ENCODE measurements at regions not wholly inside any gene's neighbourhood (a gene's known extent, or its start where the extent isn't known, plus 50 kb on each side); places are given as distances from the start of the nearest gene placed in this dataset.

GRCh38 chr18:8958660-8959059 is 143.8 kb upstream of the NDUFV2 start:
- no peak for TF ChIP-seq SUZ12 (IDR thresholded peaks at IDR 0.05)
- TF ChIP-seq CTBP1 (IDR thresholded peaks at IDR 0.05; ENCODE audit: borderline replicate concordance): no peak
- no peak for TF ChIP-seq ZNF384 (IDR thresholded peaks at IDR 0.05)
- no peak for TF ChIP-seq SP1 (IDR thresholded peaks at IDR 0.05)
- TF ChIP-seq BHLHE40 (IDR thresholded peaks at IDR 0.05; ENCODE audit: borderline replicate concordance): no peak
- no peak for TF ChIP-seq NFRKB (IDR thresholded peaks at IDR 0.05)
- no peak for TF ChIP-seq FOXM1 (IDR thresholded peaks at IDR 0.05; ENCODE audit: borderline replicate concordance)
- TF ChIP-seq HDGF (IDR thresholded peaks at IDR 0.05; ENCODE audit: borderline replicate concordance): no peak
- TF ChIP-seq ARNT (IDR thresholded peaks at IDR 0.05): no peak
- no peak for TF ChIP-seq FOXA1 (IDR thresholded peaks at IDR 0.05)
- no peak for TF ChIP-seq TARDBP (IDR thresholded peaks at IDR 0.05)
- TF ChIP-seq LEF1 (IDR thresholded peaks at IDR 0.05; ENCODE audit: borderline replicate concordance): no peak
- no peak for TF ChIP-seq ELF4 (IDR thresholded peaks at IDR 0.05)
- TF ChIP-seq FOXK2 (IDR thresholded peaks at IDR 0.05): no peak
- TF ChIP-seq, protein P1, sequence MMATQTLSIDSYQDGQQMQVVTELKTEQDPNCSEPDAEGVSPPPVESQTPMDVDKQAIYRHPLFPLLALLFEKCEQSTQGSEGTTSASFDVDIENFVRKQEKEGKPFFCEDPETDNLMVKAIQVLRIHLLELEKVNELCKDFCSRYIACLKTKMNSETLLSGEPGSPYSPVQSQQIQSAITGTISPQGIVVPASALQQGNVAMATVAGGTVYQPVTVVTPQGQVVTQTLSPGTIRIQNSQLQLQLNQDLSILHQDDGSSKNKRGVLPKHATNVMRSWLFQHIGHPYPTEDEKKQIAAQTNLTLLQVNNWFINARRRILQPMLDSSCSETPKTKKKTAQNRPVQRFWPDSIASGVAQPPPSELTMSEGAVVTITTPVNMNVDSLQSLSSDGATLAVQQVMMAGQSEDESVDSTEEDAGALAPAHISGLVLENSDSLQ (IDR thresholded peaks at IDR 0.05): no peak
- CTCF ChIA-PET: no interaction called here
- no peak for DNase-seq (ENCODE audit: extremely low spot score)
- POLR2A ChIA-PET: no interaction called here

GRCh38 chr18:8959551-8960135 is 142.9 kb upstream of the NDUFV2 start:
- POLR2A ChIA-PET: no interaction called here
- TF ChIP-seq HDGF (IDR thresholded peaks at IDR 0.05; ENCODE audit: borderline replicate concordance) (no peak), ZNF384 (IDR thresholded peaks at IDR 0.05) (no peak), L3MBTL2 (conservative IDR thresholded peaks at IDR 0.05) (no peak), FOXA1 (IDR thresholded peaks at IDR 0.05) (no peak), FOXK2 (IDR thresholded peaks at IDR 0.05) (no peak), LEF1 (IDR thresholded peaks at IDR 0.05; ENCODE audit: borderline replicate concordance) (no peak), FOXM1 (IDR thresholded peaks at IDR 0.05; ENCODE audit: borderline replicate concordance) (no peak)
- DNase-seq (ENCODE audit: extremely low spot score): no peak
- CTCF ChIA-PET: no interaction called here

DNA sequence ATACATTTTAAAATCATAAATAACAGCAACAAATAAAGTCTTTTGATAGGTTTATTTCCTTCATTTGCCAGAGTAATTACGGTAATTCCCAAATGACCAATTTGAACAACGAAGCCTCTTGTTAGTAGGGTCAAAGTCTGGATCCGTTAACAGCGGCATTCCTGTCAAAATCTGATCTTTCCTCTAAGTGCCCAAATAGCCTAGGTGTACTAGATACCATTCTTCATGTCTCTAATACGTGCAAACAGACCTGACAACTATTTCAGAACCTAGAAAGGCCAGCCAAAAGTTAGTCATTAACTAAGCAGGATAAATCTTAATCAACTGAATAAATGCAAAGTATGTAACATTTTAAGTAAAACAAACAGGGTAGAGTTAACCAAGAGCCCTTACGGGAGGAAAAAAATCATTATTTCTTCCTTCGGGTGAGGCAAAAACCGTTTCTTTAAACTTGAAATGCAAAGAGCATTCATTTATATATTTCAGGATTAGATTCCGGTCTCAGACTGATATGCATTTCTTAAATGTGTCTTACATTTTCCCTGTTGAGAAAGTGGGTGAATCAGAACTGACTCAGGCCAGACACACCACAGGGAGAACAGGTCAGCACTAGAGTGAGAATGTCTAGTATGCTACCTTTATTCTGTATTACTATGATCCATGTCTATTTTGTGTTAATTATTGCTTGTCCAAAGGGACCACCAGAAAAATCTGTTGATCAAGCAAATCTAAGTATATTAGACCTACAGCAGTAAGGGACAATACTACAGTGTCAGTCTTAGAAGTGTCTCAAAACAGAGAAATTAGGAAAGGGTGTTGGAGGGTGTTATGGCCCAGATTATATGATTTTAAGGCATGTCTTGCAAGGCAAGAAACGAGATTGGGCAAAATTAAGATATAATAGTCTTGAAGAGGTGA is 141.5 kb upstream of the NDUFV2 start:
- CTCF ChIA-PET: no interaction called here
- TF ChIP-seq SP1 (IDR thresholded peaks at IDR 0.05): no peak
- TF ChIP-seq SUZ12 (IDR thresholded peaks at IDR 0.05): no peak
- no peak for TF ChIP-seq FOXA1 (IDR thresholded peaks at IDR 0.05)
- TF ChIP-seq BHLHE40 (IDR thresholded peaks at IDR 0.05; ENCODE audit: borderline replicate concordance): no peak
- no peak for TF ChIP-seq ELF4 (IDR thresholded peaks at IDR 0.05)
- POLR2A ChIA-PET: no interaction called here
- DNase-seq (ENCODE audit: extremely low spot score): no peak

GRCh38 chr18:8962192-8962779 is 140.2 kb upstream of the NDUFV2 start:
- TF ChIP-seq, protein P1 (IDR thresholded peaks at IDR 0.05): no peak
- no peak for TF ChIP-seq BHLHE40 (IDR thresholded peaks at IDR 0.05; ENCODE audit: borderline replicate concordance)
- TF ChIP-seq NFRKB (IDR thresholded peaks at IDR 0.05): no peak
- no peak for TF ChIP-seq SP1 (IDR thresholded peaks at IDR 0.05)
- TF ChIP-seq SUZ12 (IDR thresholded peaks at IDR 0.05): no peak
- no peak for TF ChIP-seq FOXK2 (IDR thresholded peaks at IDR 0.05)
- no peak for TF ChIP-seq TARDBP (IDR thresholded peaks at IDR 0.05)
- TF ChIP-seq HDGF (IDR thresholded peaks at IDR 0.05; ENCODE audit: borderline replicate concordance): no peak
- TF ChIP-seq FOXA1 (IDR thresholded peaks at IDR 0.05): no peak
- no peak for TF ChIP-seq ZNF384 (IDR thresholded peaks at IDR 0.05)
- TF ChIP-seq FOXM1 (IDR thresholded peaks at IDR 0.05; ENCODE audit: borderline replicate concordance): no peak
- no peak for TF ChIP-seq L3MBTL2 (conservative IDR thresholded peaks at IDR 0.05)
- TF ChIP-seq ELF4 (IDR thresholded peaks at IDR 0.05): no peak
- no peak for TF ChIP-seq CTBP1 (IDR thresholded peaks at IDR 0.05; ENCODE audit: borderline replicate concordance)
- no peak for TF ChIP-seq LEF1 (IDR thresholded peaks at IDR 0.05; ENCODE audit: borderline replicate concordance)
- ChIA-PET CTCF (no interaction called here), POLR2A (no interaction called here)
- DNase-seq (ENCODE audit: extremely low spot score): no peak

- TF ChIP-seq FOXK2 (IDR thresholded peaks at IDR 0.05) (no peak), LEF1 (IDR thresholded peaks at IDR 0.05; ENCODE audit: borderline replicate concordance) (no peak), FOXA1 (IDR thresholded peaks at IDR 0.05) (no peak), CTBP1 (IDR thresholded peaks at IDR 0.05; ENCODE audit: borderline replicate concordance) (no peak)
- TF ChIP-seq, protein P1 (IDR thresholded peaks at IDR 0.05): no peak
- no peak for DNase-seq (ENCODE audit: extremely low spot score)
- ChIA-PET POLR2A (no interaction called here), CTCF (no interaction called here)
Measured at GRCh38 chr18:8962855-8963635, 139.5 kb upstream of the NDUFV2 start.
